Activated CD8-positive, alpha-beta T cell treated with anti-CD3 and anti-CD28 coated beads for 36 hours (primary cell): ENCODE measurements at regions not wholly inside any gene's neighbourhood (a gene's known extent, or its start where the extent isn't known, plus 50 kb on each side); places are given as distances from the start of the nearest gene placed in this dataset.

Source experiments
- ATAC-seq: fragments of 200-7000 bp; cut with Tn5 transposase; one replicate; pipeline ENCODE4 v1.10.0; 2021; ENCODE audit warnings: mild to moderate bottlenecking, moderate library complexity
- CTCF ChIA-PET: fragments of 350-600 bp; sonication (Branson Sonifier 250); formaldehyde crosslinking; loops from one replicate; lab custom pipeline; 2021; ENCODE audit warnings: antibody characterized with exemption; lab: Charles Lee
- POLR2A ChIA-PET: fragments of 350-600 bp; sonication (Branson Sonifier 250); formaldehyde crosslinking; loops from one replicate; lab custom pipeline; 2021; ENCODE audit warnings: antibody characterized with exemption; lab: Charles Lee
- DNase-seq: peaks from one replicate; pipeline ENCODE4 v3.0.0-alpha.2; 2020
- H3K27ac Mint-ChIP-seq: one replicate; pipeline ENCODE4 v1.8.0; 2021; ENCODE audit warnings: mild to moderate bottlenecking, mixed read lengths
- H3K27me3 Mint-ChIP-seq: one replicate; pipeline ENCODE4 v1.8.0; 2021; ENCODE audit warnings: mixed read lengths
- H3K36me3 Mint-ChIP-seq: one replicate; pipeline ENCODE4 v1.8.0; 2021; ENCODE audit warnings: low read depth, mixed read lengths
- H3K4me1 Mint-ChIP-seq: one replicate; pipeline ENCODE4 v1.8.0; 2021; ENCODE audit warnings: low read depth, mixed read lengths
- H3K4me3 Mint-ChIP-seq: one replicate; pipeline ENCODE4 v1.8.0; 2021; ENCODE audit warnings: mild to moderate bottlenecking, moderate library complexity, mixed read lengths
- H3K9me3 Mint-ChIP-seq: one replicate; pipeline ENCODE4 v1.8.0; 2021; ENCODE audit warnings: mixed read lengths
- CTCF ChIP-seq: fragments of 200-600 bp; IDR thresholded peaks from one replicate; pipeline ENCODE4 v1.8.0; 2022; ENCODE audit warnings: antibody characterized with exemption, mild to moderate bottlenecking
- intact Hi-C: fragments of 100-400 bp; cut with micrococcal nuclease; formaldehyde crosslinking; loops from one replicate; pipeline ENCODE4 v1.10.0; 2022

DNA sequence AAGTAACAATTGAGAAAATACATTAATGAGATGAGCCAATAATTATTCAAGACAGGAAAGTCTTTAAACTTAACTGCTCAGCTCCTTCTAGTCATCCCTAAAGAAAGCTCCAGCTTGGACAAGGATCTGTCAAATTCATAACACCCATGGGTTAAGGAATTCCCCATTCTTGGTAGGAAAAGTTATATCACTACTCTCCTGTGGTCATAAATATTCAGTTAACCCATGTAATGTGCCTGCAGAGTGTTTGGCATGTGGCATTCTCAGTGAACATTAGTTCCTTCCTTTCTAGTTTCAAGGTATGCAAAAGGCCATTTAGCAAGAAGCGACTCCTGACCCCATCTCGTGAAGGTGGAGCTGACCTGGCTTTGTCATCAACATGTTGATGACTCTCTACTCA lies 76.7 kb upstream of the VCAM1 start:
- no peaks in the 10 kb centered on the region for H3K4me1 Mint-ChIP-seq
- ChIA-PET POLR2A (no interaction called here), CTCF (no interaction called here)
- no peak overlapping the region for H3K4me3 Mint-ChIP-seq
- no peaks in the 10 kb centered on the region for H3K36me3 Mint-ChIP-seq
- peaks cover 6% of the 10 kb centered on the region for H3K27me3 Mint-ChIP-seq
- intact Hi-C loops: no loop called here
- TF ChIP-seq CTCF: no peak
- H3K27ac Mint-ChIP-seq: no peak overlapping the region
- no peak for ATAC-seq
- peaks cover under 1% of the 10 kb centered on the region for H3K9me3 Mint-ChIP-seq
- no peak for DNase-seq

- no peaks in the 10 kb centered on the region for H3K4me1 Mint-ChIP-seq
- intact Hi-C loops: no loop called here
- DNase-seq (no peak), ATAC-seq (no peak)
- peaks cover 4% of the 10 kb centered on the region for H3K27me3 Mint-ChIP-seq
- no peaks in the 10 kb centered on the region for H3K36me3 Mint-ChIP-seq
- CTCF ChIA-PET: no interaction called here
- TF ChIP-seq CTCF: no peak
- POLR2A ChIA-PET: no interaction called here
- no peak overlapping the region for H3K27ac Mint-ChIP-seq
- H3K9me3 Mint-ChIP-seq: peaks cover 6% of the 10 kb centered on the region
- no peak overlapping the region for H3K4me3 Mint-ChIP-seq
These were observed 75.9 kb upstream of the VCAM1 start for GRCh38 chr1:100643471-100644196.

- Mint-ChIP-seq H3K9me3 (peaks cover 8% of the 10 kb centered on the region), H3K4me3 (no peak overlapping the region), H3K4me1 (no peaks in the 10 kb centered on the region), H3K36me3 (no peaks in the 10 kb centered on the region), H3K27me3 (peaks cover 3% of the 10 kb centered on the region), H3K27ac (no peak overlapping the region)
- ChIA-PET POLR2A (no interaction called here), CTCF (interaction anchor here (1.1 kb wide), 1 partner anchor 32 kb away, joined by 3 read pairs; no protein-coding TSS in a partner anchor)
- DNase-seq: no peak
- no peak for TF ChIP-seq CTCF
- ATAC-seq: no peak
- intact Hi-C loops: no loop called here
These were observed 73.5 kb upstream of the VCAM1 start for GRCh38 chr1:100646001-100646400.

- ATAC-seq (no peak), DNase-seq (no peak)
- Mint-ChIP-seq H3K27me3 (peaks cover 3% of the 10 kb centered on the region), H3K4me3 (no peak overlapping the region), H3K27ac (no peak overlapping the region), H3K4me1 (no peaks in the 10 kb centered on the region), H3K36me3 (no peaks in the 10 kb centered on the region), H3K9me3 (peaks cover 11% of the 10 kb centered on the region)
- intact Hi-C loops: no loop called here
- POLR2A ChIA-PET: no interaction called here
- CTCF ChIA-PET: no interaction called here
- TF ChIP-seq CTCF: no peak
These were observed 70.4 kb upstream of the VCAM1 start for GRCh38 chr1:100649146-100649545.

GRCh38 chr1:100657876-100658715 lies 61.4 kb upstream of the VCAM1 start:
- no peak for ATAC-seq
- no peak for DNase-seq
- Mint-ChIP-seq H3K4me3 (no peak overlapping the region), H3K27me3 (no peaks in the 10 kb centered on the region), H3K27ac (no peak overlapping the region), H3K36me3 (no peaks in the 10 kb centered on the region), H3K4me1 (no peaks in the 10 kb centered on the region), H3K9me3 (peaks cover 3% of the 10 kb centered on the region)
- intact Hi-C loops: no loop called here
- ChIA-PET CTCF (no interaction called here), POLR2A (no interaction called here)
- no peak for TF ChIP-seq CTCF
